SK-N-SH (cell line): ENCODE measurements at regions not wholly inside any gene's neighbourhood (a gene's known extent, or its start where the extent isn't known, plus 50 kb on each side); places are given as distances from the start of the nearest gene placed in this dataset.

Experiments used
- CTCF ChIA-PET: fragments of 300-600, 350-600 bp; formaldehyde crosslinking; extraction: SDS; loops from one replicate; lab custom pipeline; 2021; lab: Yijun Ruan, JAX
- POLR2A ChIA-PET: fragments of 350-600 bp; sonication (Branson Sonifier 250); formaldehyde crosslinking; extraction: SDS; loops from one replicate; lab custom pipeline; 2020; ENCODE audit warnings: antibody characterized with exemption, inconsistent platforms; lab: Yijun Ruan, JAX
- DNase-seq: peaks from one replicate; pipeline ENCODE4 v3.0.0; 2012
- H2AFZ ChIP-seq: fragments of 200-600 bp; sonication (generic); 2 replicates; pipeline ENCODE4 v1.8.1; 2016; ENCODE audit warnings: antibody characterized with exemption, mild to moderate bottlenecking, low read depth
- H3F3A ChIP-seq: fragments of 200-600 bp; sonication (generic); replicated peaks from 2 replicates; pipeline ENCODE3; 2016; ENCODE audit warnings: antibody characterized with exemption, mild to moderate bottlenecking; ENCODE audit not compliant: insufficient read depth
- H3K27ac ChIP-seq, 2 experiments: fragments of 200-500 bp in 1 of 2; fragments of 200-600 bp in 1 of 2; sonication (Bioruptor generic) in 1 of 2; sonication (generic), shearing (Covaris generic) in 1 of 2; 2 replicates each; pipeline versions ENCODE4 v1.5.1 to v1.6.1; 2014 to 2016; ENCODE audit warnings: low read depth in 2 of 2, inconsistent platforms in 1 of 2, low read length in 1 of 2, mild to moderate bottlenecking in 1 of 2, mixed read lengths in 1 of 2
- H3K27me3 ChIP-seq: fragments of 200-600 bp; sonication (generic), shearing (Covaris generic); 2 replicates; pipeline ENCODE4 v1.6.1; 2016; ENCODE audit warnings: mixed run types; ENCODE audit not compliant: insufficient read depth
- H3K36me3 ChIP-seq, 2 experiments: fragments of 200-500 bp in 1 of 2; fragments of 200-600 bp in 1 of 2; sonication (Bioruptor generic) in 1 of 2; sonication (generic) in 1 of 2; replicated peaks in 1 of 2; 2 replicates each; pipeline versions ENCODE3 to v1.5.1; 2014 to 2016; ENCODE audit warnings: low read length in 1 of 2, mild to moderate bottlenecking in 1 of 2; ENCODE audit not compliant: insufficient read depth in 2 of 2, control insufficient read depth in 1 of 2
- H3K4me1 ChIP-seq, 2 experiments: fragments of 200-500 bp in 1 of 2; fragments of 200-600 bp in 1 of 2; sonication (Bioruptor generic) in 1 of 2; sonication (generic), shearing (Covaris generic) in 1 of 2; 2 replicates each; pipeline versions ENCODE4 v1.5.1 to v1.6.1; 2014 to 2016; ENCODE audit warnings: low read depth in 1 of 2, low read length in 1 of 2, mixed run types in 1 of 2; ENCODE audit not compliant: insufficient read depth in 2 of 2, control insufficient read depth in 1 of 2
- H3K4me2 ChIP-seq: fragments of 200-600 bp; sonication (generic), shearing (Covaris generic); 2 replicates; pipeline ENCODE4 v1.6.1; 2017; ENCODE audit warnings: mixed run types
- H3K4me3 ChIP-seq, 2 experiments: fragments of 200-500 bp in 1 of 2; fragments of 200-600 bp in 1 of 2; sonication (Bioruptor generic) in 1 of 2; sonication (generic), shearing (Covaris generic) in 1 of 2; 2 replicates each; pipeline versions ENCODE4 v1.5.1 to v1.8.1; 2014 to 2016; ENCODE audit warnings: low read depth in 2 of 2, inconsistent platforms in 1 of 2, low read length in 1 of 2, mild to moderate bottlenecking in 1 of 2, mixed read lengths in 1 of 2, moderate library complexity in 1 of 2
- H3K79me2 ChIP-seq: fragments of 200-600 bp; sonication (generic); 2 replicates; pipeline ENCODE4 v1.8.1; 2017; ENCODE audit warnings: mild to moderate bottlenecking; ENCODE audit not compliant: insufficient read depth
- H3K9ac ChIP-seq: fragments of 200-600 bp; sonication (generic); 2 replicates; pipeline ENCODE4 v1.6.1; 2017; ENCODE audit warnings: mixed run types
- H3K9me2 ChIP-seq: fragments of 200-600 bp; sonication (generic); 2 replicates; pipeline ENCODE4 v1.6.1; 2017; ENCODE audit warnings: mixed run types
- H3K9me3 ChIP-seq: fragments of 200-600 bp; sonication (generic); 2 replicates; pipeline ENCODE4 v1.6.1; 2017; ENCODE audit warnings: mixed run types, mild to moderate bottlenecking, moderate library complexity
- H4K20me1 ChIP-seq: fragments of 200-600 bp; sonication (generic); 2 replicates; pipeline ENCODE4 v1.6.1; 2017; ENCODE audit warnings: mild to moderate bottlenecking, mixed run types; ENCODE audit not compliant: insufficient read depth
- CTCF ChIP-seq: fragments of 200-600 bp; sonication (generic); IDR thresholded peaks from 2 replicates; pipeline ENCODE4 v1.6.1; 2017; ENCODE audit warnings: antibody characterized with exemption, mild to moderate bottlenecking, moderate library complexity
- FOXM1 ChIP-seq: IDR thresholded peaks from 2 replicates; pipeline ENCODE4 v1.4.0; 2012; ENCODE audit warnings: low read depth, mild to moderate bottlenecking
- GATA2 ChIP-seq: sonication (generic); formaldehyde crosslinking; IDR thresholded peaks from 2 replicates; pipeline ENCODE4 v1.5.0; 2020; ENCODE audit warnings: mild to moderate bottlenecking, missing genetic modification reagents
- MEF2A ChIP-seq: IDR thresholded peaks from 2 replicates; pipeline ENCODE4 v1.4.0; 2012; ENCODE audit warnings: low read depth, borderline replicate concordance
- MXI1 ChIP-seq: IDR thresholded peaks from 2 replicates; pipeline ENCODE4 v1.6.1; 2012; ENCODE audit warnings: mild to moderate bottlenecking, low read depth, low read length, improper control_type of control experiment
- NFIC ChIP-seq: IDR thresholded peaks from 2 replicates; pipeline ENCODE4 v1.4.0; 2012; ENCODE audit warnings: borderline replicate concordance
- NRF1 ChIP-seq: IDR thresholded peaks from 2 replicates; pipeline ENCODE4 v1.6.1; 2012; ENCODE audit warnings: low read depth, mild to moderate bottlenecking, low read length
- POLR2AphosphoS5 ChIP-seq: IDR thresholded peaks from 2 replicates; pipeline ENCODE4 v1.6.1; 2012; ENCODE audit warnings: low read depth, low read length
- RAD21 ChIP-seq: IDR thresholded peaks from 2 replicates; pipeline ENCODE4 v1.6.1; 2012; ENCODE audit warnings: mild to moderate bottlenecking, low read length
- SMC3 ChIP-seq: IDR thresholded peaks from 2 replicates; pipeline ENCODE4 v1.6.1; 2012; ENCODE audit warnings: low read depth, low read length, improper control_type of control experiment
- TEAD4 ChIP-seq: IDR thresholded peaks from 2 replicates; pipeline ENCODE4 v1.4.0; 2012; ENCODE audit warnings: mild to moderate bottlenecking, borderline replicate concordance; ENCODE audit not compliant: insufficient read depth
- USF1 ChIP-seq: IDR thresholded peaks from 2 replicates; pipeline ENCODE4 v1.4.0; 2012; ENCODE audit warnings: low read depth, borderline replicate concordance
- WGBS: methylation state at CpG from one replicate; pipeline ENCODE4 v1.1.6; 2017; ENCODE audit warnings: low lambda C conversion rate; 5-methylcytosine and 5-hydroxymethylcytosine counted together

GRCh38 chr6:74091136-74091793 lies 395.3 kb downstream of the CD109 start:
- TF ChIP-seq RAD21, result peak; percentile 50
- TF ChIP-seq SMC3, result peak; percentile 31
- no peak for TF ChIP-seq FOXM1
- TF ChIP-seq CTCF, result peak; percentile 77
- H3K4me1 ChIP-seq, result no peaks in the 10 kb centered on the region
- 26% methylated on average over 8 of the region's 8 CpGs for WGBS
- no peak overlapping the region for H2AFZ ChIP-seq
- ChIA-PET POLR2A (no interaction called here), CTCF (interaction anchor here (0.5 to 5.0 kb wide), 25 partner anchors 9 to 1123 kb away, joined by 3 to 95 read pairs (median 4); partner anchors contain the start of gene COL12A1)
- H3K4me2 ChIP-seq, result no peak overlapping the region
- H3K27ac ChIP-seq, result no peak overlapping the region
- DNase-seq, result peak; percentile 18
- H3K9me2 ChIP-seq, result no peaks in the 10 kb centered on the region
- no peaks in the 10 kb centered on the region for H4K20me1 ChIP-seq
- no peaks in the 10 kb centered on the region for H3K79me2 ChIP-seq
- no peaks in the 10 kb centered on the region for H3K27me3 ChIP-seq
- no peaks in the 10 kb centered on the region for H3F3A ChIP-seq
- no peak overlapping the region; a peak in 1 of 4 replicates for H3K4me3 ChIP-seq
- no peaks in the 10 kb centered on the region for H3K9me3 ChIP-seq
- H3K9ac ChIP-seq, result no peak overlapping the region
- H3K36me3 ChIP-seq, result no peaks in the 10 kb centered on the region

GRCh38 chr6:74087899-74088298 lies 391.9 kb downstream of the CD109 start:
- DNase-seq, result no peak

More at GRCh38 chr6:74087899-74088298, 391.9 kb downstream of the CD109 start:
- Histone ChIP-seq H3K9ac (no peak overlapping the region), H3K36me3 (no peaks in the 10 kb centered on the region), H3K27me3 (no peaks in the 10 kb centered on the region; the same call in 1 of the 2 replicates), H3K27ac (no peak overlapping the region), H3K9me3 (no peaks in the 10 kb centered on the region), H3F3A (no peaks in the 10 kb centered on the region), H4K20me1 (no peaks in the 10 kb centered on the region), H3K9me2 (no peaks in the 10 kb centered on the region), H3K4me2 (no peak overlapping the region), H3K4me3 (no peak overlapping the region), H3K4me1 (no peaks in the 10 kb centered on the region), H3K79me2 (no peaks in the 10 kb centered on the region), H2AFZ (no peak overlapping the region)
- 12% methylated on average over 2 of the region's 2 CpGs for WGBS
- ChIA-PET POLR2A (no interaction called here), CTCF (no interaction called here)
- TF ChIP-seq RAD21, result no peak
- no peak for TF ChIP-seq MXI1
- TF ChIP-seq GATA2 (CRISPR knock-in tag), result no peak
- TF ChIP-seq TEAD4, result no peak
- TF ChIP-seq POLR2AphosphoS5, result no peak
- TF ChIP-seq NFIC, result no peak
- no peak for TF ChIP-seq MEF2A
- TF ChIP-seq USF1, result no peak
- TF ChIP-seq NRF1, result no peak
